IPS-15b (cell line): ENCODE measurements at regions not wholly inside any gene's neighbourhood (a gene's known extent, or its start where the extent isn't known, plus 50 kb on each side); places are given as distances from the start of the nearest gene placed in this dataset.
"Not testable (repeated sequence)": the region's sequence is repeated elsewhere in the genome, so short reads cannot be mapped to it uniquely, and the experiment has no call there.

Experiments used
- H3K27me3 ChIP-seq: one replicate; pipeline ENCODE4 v1.6.1; 2013; ENCODE audit warnings: low read length; ENCODE audit not compliant: control insufficient read depth, insufficient read depth
- H3K36me3 ChIP-seq: one replicate; pipeline ENCODE4 v1.6.1; 2013; ENCODE audit warnings: low read length; ENCODE audit not compliant: control insufficient read depth, insufficient read depth
- H3K4me1 ChIP-seq: one replicate; pipeline ENCODE4 v1.6.1; 2013; ENCODE audit warnings: mild to moderate bottlenecking, low read length; ENCODE audit not compliant: control insufficient read depth, insufficient read depth
- H3K4me3 ChIP-seq: one replicate; pipeline ENCODE4 v1.5.1; 2013; ENCODE audit warnings: low read depth, low read length
- H3K9ac ChIP-seq: one replicate; pipeline ENCODE4 v1.6.1; 2013; ENCODE audit warnings: low read depth, mild to moderate bottlenecking, low read length
- H3K9me3 ChIP-seq: one replicate; pipeline ENCODE4 v1.6.1; 2013; ENCODE audit warnings: mild to moderate bottlenecking, low read length; ENCODE audit not compliant: control insufficient read depth, insufficient read depth

DNA sequence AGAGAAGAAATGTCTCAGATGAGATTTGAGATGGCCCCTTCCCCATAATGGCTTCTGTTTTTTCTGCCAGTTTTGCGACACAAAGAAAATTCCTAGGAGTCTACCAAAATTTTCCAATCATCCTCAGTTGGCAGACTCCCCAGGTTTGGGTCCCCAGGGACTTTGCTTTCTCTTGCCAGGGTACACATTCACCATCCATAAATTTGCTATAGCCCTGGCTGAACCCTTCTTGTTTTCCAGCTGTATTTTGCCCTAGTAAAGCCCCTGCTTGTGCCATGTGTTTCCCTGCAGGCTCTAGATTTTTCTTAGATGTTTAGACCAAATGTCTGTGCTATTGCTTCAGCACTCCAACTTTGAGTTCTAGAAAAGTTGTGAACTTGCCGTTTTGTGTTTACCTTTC is 283.2 kb downstream of the ANXA1 start:
- Histone ChIP-seq H3K9ac (no peak overlapping the region), H3K27me3 (no peaks in the 10 kb centered on the region), H3K9me3 (no peaks in the 10 kb centered on the region), H3K4me3 (no peak overlapping the region), H3K36me3 (no peaks in the 10 kb centered on the region), H3K4me1 (no peaks in the 10 kb centered on the region)

DNA sequence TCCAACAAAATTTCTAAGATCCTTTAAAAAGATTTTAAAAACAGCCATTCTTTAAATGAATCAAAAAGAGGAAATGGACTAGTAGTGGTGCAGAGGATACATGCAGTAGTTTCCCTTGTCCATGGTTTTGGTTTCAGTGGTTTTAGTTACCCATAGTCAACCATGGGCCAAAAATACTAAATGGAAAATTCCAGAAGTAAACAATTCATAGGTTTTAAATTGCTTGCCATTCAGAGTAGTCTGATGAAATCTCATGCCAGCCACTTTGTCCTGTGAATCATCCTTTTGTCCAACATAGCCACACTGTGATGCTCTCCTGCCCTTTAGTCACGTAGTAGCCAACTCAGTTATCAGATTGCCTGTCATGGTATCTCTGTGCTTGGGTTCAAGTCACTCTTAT is 286.1 kb downstream of the ANXA1 start:
- Histone ChIP-seq H3K36me3 (no peaks in the 10 kb centered on the region), H3K4me1 (no peaks in the 10 kb centered on the region), H3K9me3 (no peaks in the 10 kb centered on the region), H3K4me3 (no peak overlapping the region), H3K9ac (no peak overlapping the region), H3K27me3 (no peaks in the 10 kb centered on the region)

DNA sequence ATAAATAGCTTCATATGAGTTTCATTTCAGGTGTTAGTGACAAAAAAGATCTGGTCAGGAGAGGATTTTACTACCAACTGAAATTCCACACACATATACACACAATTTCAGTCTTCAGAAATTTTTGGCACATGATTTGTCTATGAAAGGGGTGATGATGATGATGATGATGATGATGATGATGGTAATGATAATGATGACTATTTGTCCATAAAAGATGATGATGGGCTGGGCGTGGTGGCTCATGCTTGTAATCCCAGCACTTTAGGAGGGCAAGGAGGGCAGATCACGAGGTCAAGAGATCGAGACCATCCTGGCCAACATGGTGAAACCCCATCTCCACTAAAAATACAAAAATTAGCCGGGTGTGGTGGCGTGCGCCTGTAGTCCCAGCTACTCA is 288.2 kb downstream of the ANXA1 start:
- not testable (repeated sequence) for H3K9ac ChIP-seq, H3K36me3 ChIP-seq, H3K4me1 ChIP-seq

GRCh38 chr9:73441223-73441622 is 289.6 kb downstream of the ANXA1 start:
- H3K9me3 ChIP-seq, result no peaks in the 10 kb centered on the region
- no peak overlapping the region for H3K9ac ChIP-seq
- H3K4me1 ChIP-seq, result no peaks in the 10 kb centered on the region
- H3K36me3 ChIP-seq, result no peaks in the 10 kb centered on the region
- H3K27me3 ChIP-seq, result no peaks in the 10 kb centered on the region
- H3K4me3 ChIP-seq, result no peak overlapping the region

More for the DNA sequence above, 288.2 kb downstream of the ANXA1 start:
- not testable (repeated sequence) for H3K9me3 ChIP-seq, H3K4me3 ChIP-seq, H3K27me3 ChIP-seq

- Histone ChIP-seq H3K36me3 (no peaks in the 10 kb centered on the region), H3K4me3 (no peak overlapping the region), H3K4me1 (no peaks in the 10 kb centered on the region), H3K9me3 (no peaks in the 10 kb centered on the region), H3K27me3 (no peaks in the 10 kb centered on the region), H3K9ac (no peak overlapping the region)
Observed at GRCh38 chr9:73441890-73442818, 290.5 kb downstream of the ANXA1 start.

DNA sequence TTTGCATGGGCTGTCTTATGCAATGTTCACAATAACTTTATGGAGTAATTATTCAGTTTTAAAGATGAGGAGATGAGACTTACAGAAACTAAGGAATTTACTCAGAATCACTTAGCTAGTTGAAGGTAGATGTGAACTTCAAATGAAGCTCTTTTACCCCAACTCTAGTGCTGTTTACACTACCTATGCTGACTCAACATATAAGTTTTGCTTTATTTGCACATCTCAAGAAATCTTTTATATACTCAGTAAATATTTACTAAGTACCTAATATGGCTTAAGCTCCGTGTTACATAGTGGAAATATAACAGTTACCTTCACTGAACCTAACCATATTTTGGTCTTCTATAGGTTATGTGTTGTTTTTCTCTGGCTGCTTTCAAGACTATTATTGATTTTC is 293.2 kb downstream of the ANXA1 start:
- no peak overlapping the region for H3K9ac ChIP-seq
- no peaks in the 10 kb centered on the region for H3K36me3 ChIP-seq
- no peaks in the 10 kb centered on the region for H3K27me3 ChIP-seq
- no peaks in the 10 kb centered on the region for H3K4me1 ChIP-seq
- H3K9me3 ChIP-seq, result no peaks in the 10 kb centered on the region
- no peak overlapping the region for H3K4me3 ChIP-seq

- H3K27me3 ChIP-seq, H3K4me3 ChIP-seq: not testable (repeated sequence)
Observed at GRCh38 chr9:73445384-73445783, 293.7 kb downstream of the ANXA1 start.

DNA sequence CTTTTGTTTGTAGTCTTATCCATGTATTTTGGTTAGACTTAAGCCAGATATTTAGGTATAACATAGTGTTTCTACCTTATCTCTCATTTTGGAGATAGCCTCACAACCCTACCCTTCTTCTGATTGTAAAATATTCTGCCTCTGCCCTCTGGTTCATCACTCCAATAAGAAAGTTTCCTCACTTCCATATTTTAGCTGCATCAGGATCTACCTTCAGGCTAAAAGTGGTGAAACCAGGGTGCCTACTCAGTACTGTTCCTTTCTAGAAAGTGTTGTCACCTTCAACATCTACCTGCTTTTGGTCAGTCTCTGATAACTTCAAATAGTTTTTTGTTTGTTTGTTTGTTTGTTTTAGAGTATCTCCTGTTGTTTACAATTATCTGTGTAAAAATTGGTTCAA is 294.6 kb downstream of the ANXA1 start:
- Histone ChIP-seq H3K27me3 (no peaks in the 10 kb centered on the region), H3K36me3 (no peaks in the 10 kb centered on the region), H3K9me3 (no peaks in the 10 kb centered on the region), H3K4me1 (no peaks in the 10 kb centered on the region), H3K9ac (no peak overlapping the region), H3K4me3 (no peak overlapping the region)

More at GRCh38 chr9:73445384-73445783, 293.7 kb downstream of the ANXA1 start:
- H3K36me3 ChIP-seq, H3K9me3 ChIP-seq, H3K4me1 ChIP-seq, H3K9ac ChIP-seq: not testable (repeated sequence)

- H3K4me3 ChIP-seq, result no peak overlapping the region
- no peaks in the 10 kb centered on the region for H3K36me3 ChIP-seq
- H3K27me3 ChIP-seq, result no peaks in the 10 kb centered on the region
- H3K9me3 ChIP-seq, result no peaks in the 10 kb centered on the region
- H3K9ac ChIP-seq, result no peak overlapping the region
- H3K4me1 ChIP-seq, result no peaks in the 10 kb centered on the region
Observed at GRCh38 chr9:73451003-73451402, 299.3 kb downstream of the ANXA1 start.

DNA sequence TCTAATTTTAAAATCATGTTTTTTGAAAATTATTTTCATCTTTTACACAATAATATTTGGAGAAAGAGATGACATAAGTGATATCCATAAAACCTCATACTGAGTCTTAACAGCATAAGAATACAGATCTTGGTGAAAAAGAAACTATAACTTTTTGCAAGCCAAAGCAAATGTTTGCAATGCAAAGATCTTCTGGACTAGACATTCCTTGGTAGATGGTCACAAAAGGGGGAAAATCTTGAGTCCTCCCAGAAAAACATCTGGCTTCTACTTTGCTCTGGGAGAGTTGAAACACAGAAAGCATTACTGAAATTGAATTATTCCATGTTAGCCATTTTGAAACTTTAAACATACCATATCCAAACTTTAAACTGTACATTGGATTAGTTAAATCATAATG is 308.2 kb downstream of the ANXA1 start:
- Histone ChIP-seq H3K9me3 (no peaks in the 10 kb centered on the region), H3K4me1 (no peaks in the 10 kb centered on the region), H3K36me3 (no peaks in the 10 kb centered on the region), H3K4me3 (no peak overlapping the region), H3K9ac (no peak overlapping the region), H3K27me3 (no peaks in the 10 kb centered on the region)

DNA sequence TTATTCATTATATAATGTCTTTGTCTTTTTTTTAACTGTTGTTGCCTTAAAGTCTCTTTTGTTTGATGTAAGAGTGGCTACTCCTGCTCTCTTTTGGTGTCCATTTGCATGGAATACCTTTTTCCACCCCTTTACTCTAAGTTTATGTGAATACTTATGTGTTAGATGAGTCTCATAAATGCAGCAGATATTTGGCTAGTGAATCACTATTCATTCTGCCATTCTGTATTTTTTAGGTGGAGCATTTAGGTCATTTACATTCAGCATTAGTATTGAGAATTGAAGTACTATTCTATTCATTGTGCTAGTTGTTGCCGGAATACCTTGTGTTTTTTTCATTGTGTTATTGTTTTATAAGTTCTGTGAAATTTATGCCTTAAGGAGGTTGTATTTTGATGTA is 317.1 kb downstream of the ANXA1 start:
- Histone ChIP-seq H3K9me3 (no peaks in the 10 kb centered on the region), H3K9ac (no peak overlapping the region), H3K4me3 (no peak overlapping the region), H3K27me3 (no peaks in the 10 kb centered on the region), H3K36me3 (no peaks in the 10 kb centered on the region), H3K4me1 (no peaks in the 10 kb centered on the region)

- H3K27me3 ChIP-seq, result no peaks in the 10 kb centered on the region
- no peaks in the 10 kb centered on the region for H3K36me3 ChIP-seq
- no peak overlapping the region for H3K4me3 ChIP-seq
- no peak overlapping the region for H3K9ac ChIP-seq
- no peaks in the 10 kb centered on the region for H3K9me3 ChIP-seq
- no peaks in the 10 kb centered on the region for H3K4me1 ChIP-seq
Observed at GRCh38 chr9:73470766-73471165, 319.1 kb downstream of the ANXA1 start.
